GM12878 (cell line): ENCODE measurements at regions not wholly inside any gene's neighbourhood (a gene's known extent, or its start where the extent isn't known, plus 50 kb on each side); places are given as distances from the start of the nearest gene placed in this dataset.

Experiments
- JUND ChIP-seq: IDR thresholded peaks from 2 replicates; pipeline ENCODE4 v1.6.1; 2012; ENCODE audit warnings: low read depth, mild to moderate bottlenecking, low read length, improper control_type of control experiment, moderate library complexity
- SREBF1 ChIP-seq: IDR thresholded peaks from 2 replicates; pipeline ENCODE4 v1.6.1; 2012; ENCODE audit warnings: mild to moderate bottlenecking, low read length
- TARDBP ChIP-seq: IDR thresholded peaks from 2 replicates; pipeline ENCODE4 v1.6.1; 2016; ENCODE audit warnings: borderline replicate concordance
- TF ChIP-seq, protein P1 (sequence below), 3 experiments: IDR thresholded peaks in 2 of 3; conservative IDR thresholded peaks in 1 of 3; 2 replicates each; pipeline ENCODE4 v1.5.1; 2011; ENCODE audit warnings: low read depth in 3 of 3, low read length in 3 of 3, mild to moderate bottlenecking in 3 of 3, control low read depth in 2 of 3, moderate library complexity in 2 of 3, inconsistent platforms in 1 of 3, mixed read lengths in 1 of 3; ENCODE audit not compliant: control insufficient read depth in 2 of 3, insufficient read depth in 1 of 3; ENCODE audit errors: extremely low read depth in 1 of 3
- TF ChIP-seq, protein P2 (sequence below): fragments of 450-650 bp; IDR thresholded peaks from 2 replicates; pipeline ENCODE4 v1.6.1; 2014; ENCODE audit warnings: mild to moderate bottlenecking
- TF ChIP-seq, protein P3 (sequence below): fragments of 450-650 bp; IDR thresholded peaks from 2 replicates; pipeline ENCODE4 v1.6.1; 2017; ENCODE audit warnings: mild to moderate bottlenecking

DNA sequence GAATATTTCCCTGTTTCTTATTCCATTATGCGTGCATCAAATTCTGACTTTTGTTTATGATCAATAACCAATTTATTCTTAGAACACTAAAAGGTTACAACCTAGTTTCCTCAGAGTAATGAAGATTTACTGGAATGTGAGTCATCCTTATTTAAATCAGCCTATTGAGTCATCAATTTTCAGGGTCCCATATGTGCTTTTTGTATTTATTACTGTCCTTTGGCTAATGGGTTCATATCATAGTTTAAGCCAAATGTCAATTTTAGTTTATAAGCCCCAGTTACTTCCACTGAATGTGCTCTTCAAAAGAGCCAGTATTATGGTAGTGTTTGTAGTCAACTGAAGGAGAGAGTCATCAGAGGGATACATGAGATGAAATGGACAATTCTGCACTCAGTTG, 359.2 kb downstream of the PRR16 start:
- TF ChIP-seq SREBF1 = no peak
- TF ChIP-seq, protein P1, sequence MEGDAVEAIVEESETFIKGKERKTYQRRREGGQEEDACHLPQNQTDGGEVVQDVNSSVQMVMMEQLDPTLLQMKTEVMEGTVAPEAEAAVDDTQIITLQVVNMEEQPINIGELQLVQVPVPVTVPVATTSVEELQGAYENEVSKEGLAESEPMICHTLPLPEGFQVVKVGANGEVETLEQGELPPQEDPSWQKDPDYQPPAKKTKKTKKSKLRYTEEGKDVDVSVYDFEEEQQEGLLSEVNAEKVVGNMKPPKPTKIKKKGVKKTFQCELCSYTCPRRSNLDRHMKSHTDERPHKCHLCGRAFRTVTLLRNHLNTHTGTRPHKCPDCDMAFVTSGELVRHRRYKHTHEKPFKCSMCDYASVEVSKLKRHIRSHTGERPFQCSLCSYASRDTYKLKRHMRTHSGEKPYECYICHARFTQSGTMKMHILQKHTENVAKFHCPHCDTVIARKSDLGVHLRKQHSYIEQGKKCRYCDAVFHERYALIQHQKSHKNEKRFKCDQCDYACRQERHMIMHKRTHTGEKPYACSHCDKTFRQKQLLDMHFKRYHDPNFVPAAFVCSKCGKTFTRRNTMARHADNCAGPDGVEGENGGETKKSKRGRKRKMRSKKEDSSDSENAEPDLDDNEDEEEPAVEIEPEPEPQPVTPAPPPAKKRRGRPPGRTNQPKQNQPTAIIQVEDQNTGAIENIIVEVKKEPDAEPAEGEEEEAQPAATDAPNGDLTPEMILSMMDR (IDR thresholded peaks at IDR 0.05 in 2 of 3, conservative IDR thresholded peaks at IDR 0.05 in 1 of 3; ENCODE audit: control insufficient read depth in 2 of 3, extremely low read depth in 1 of 3, insufficient read depth in 1 of 3, low read depth in 3 of 3, low read length in 3 of 3) = no peak
- no peak for TF ChIP-seq TARDBP
- TF ChIP-seq JUND = no peak
- TF ChIP-seq, protein P2, sequence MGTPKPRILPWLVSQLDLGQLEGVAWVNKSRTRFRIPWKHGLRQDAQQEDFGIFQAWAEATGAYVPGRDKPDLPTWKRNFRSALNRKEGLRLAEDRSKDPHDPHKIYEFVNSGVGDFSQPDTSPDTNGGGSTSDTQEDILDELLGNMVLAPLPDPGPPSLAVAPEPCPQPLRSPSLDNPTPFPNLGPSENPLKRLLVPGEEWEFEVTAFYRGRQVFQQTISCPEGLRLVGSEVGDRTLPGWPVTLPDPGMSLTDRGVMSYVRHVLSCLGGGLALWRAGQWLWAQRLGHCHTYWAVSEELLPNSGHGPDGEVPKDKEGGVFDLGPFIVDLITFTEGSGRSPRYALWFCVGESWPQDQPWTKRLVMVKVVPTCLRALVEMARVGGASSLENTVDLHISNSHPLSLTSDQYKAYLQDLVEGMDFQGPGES = no peak
- TF ChIP-seq, protein P3, sequence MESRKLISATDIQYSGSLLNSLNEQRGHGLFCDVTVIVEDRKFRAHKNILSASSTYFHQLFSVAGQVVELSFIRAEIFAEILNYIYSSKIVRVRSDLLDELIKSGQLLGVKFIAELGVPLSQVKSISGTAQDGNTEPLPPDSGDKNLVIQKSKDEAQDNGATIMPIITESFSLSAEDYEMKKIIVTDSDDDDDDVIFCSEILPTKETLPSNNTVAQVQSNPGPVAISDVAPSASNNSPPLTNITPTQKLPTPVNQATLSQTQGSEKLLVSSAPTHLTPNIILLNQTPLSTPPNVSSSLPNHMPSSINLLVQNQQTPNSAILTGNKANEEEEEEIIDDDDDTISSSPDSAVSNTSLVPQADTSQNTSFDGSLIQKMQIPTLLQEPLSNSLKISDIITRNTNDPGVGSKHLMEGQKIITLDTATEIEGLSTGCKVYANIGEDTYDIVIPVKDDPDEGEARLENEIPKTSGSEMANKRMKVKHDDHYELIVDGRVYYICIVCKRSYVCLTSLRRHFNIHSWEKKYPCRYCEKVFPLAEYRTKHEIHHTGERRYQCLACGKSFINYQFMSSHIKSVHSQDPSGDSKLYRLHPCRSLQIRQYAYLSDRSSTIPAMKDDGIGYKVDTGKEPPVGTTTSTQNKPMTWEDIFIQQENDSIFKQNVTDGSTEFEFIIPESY = no peak
